HepG2 (cell line): ENCODE measurements at regions not wholly inside any gene's neighbourhood (a gene's known extent, or its start where the extent isn't known, plus 50 kb on each side); places are given as distances from the start of the nearest gene placed in this dataset.

Experiments used
- ATAC-seq: fragments of 200-7000 bp; cut with Tn5 transposase; 3 replicates; pipeline ENCODE4 v1.9.1; 2020; ENCODE audit warnings: mild to moderate bottlenecking, moderate library complexity
- BruUV-seq: library from RNA; stranded (reverse); fragments of 400-500 nt; replicated peaks from 2 replicates; lab custom pipeline; 2021; lab: Mats Ljungman, UMichigan
- CTCF ChIA-PET: fragments of 300-600 bp; formaldehyde crosslinking; extraction: SDS; loops from one replicate; lab custom pipeline; 2021; ENCODE audit warnings: low total read pairs, inconsistent platforms, low intra/inter-chr PET ratio; lab: Yijun Ruan, JAX
- POLR2A ChIA-PET: fragments of 350-600 bp; sonication (Branson Sonifier 250); formaldehyde crosslinking; loops from one replicate; lab custom pipeline; 2020; ENCODE audit warnings: antibody characterized with exemption, inconsistent platforms; lab: Yijun Ruan, JAX
- DNase-seq: peaks from one replicate; pipeline ENCODE4 v3.0.0-alpha.2; 2015; ENCODE audit warnings: low spot score
- FAIRE-seq: peaks from 3 replicates; lab custom pipeline; 2011; peaks lifted over from hg19 to GRCh38; lab: Jason Lieb, UNC
- H2AFZ ChIP-seq: one replicate; pipeline ENCODE4 v1.6.1; 2011; ENCODE audit warnings: low read length, inconsistent platforms
- H3K27ac ChIP-seq: fragments of 300-600 bp; 3 replicates; pipeline ENCODE4 v1.8.0; 2011; ENCODE audit warnings: mixed run types, mild to moderate bottlenecking, mixed read lengths, low read length, inconsistent platforms; ENCODE audit not compliant: insufficient read depth; ENCODE audit errors: extremely low read length
- H3K27me3 ChIP-seq, 2 experiments: fragments of 200-600 bp in 1 of 2; 2 replicates in 1 of 2; 3 replicates in 1 of 2; pipeline versions ENCODE4 v1.6.0 to v1.8.0; 2011; ENCODE audit warnings: low read length in 2 of 2, mild to moderate bottlenecking in 2 of 2, moderate library complexity in 2 of 2, inconsistent platforms in 1 of 2; ENCODE audit not compliant: insufficient read depth in 2 of 2, control insufficient read depth in 1 of 2
- H3K36me3 ChIP-seq, 2 experiments: fragments of 200-600 bp in 1 of 2; replicated peaks in 1 of 2; 2 replicates in 1 of 2; 3 replicates in 1 of 2; pipeline versions ENCODE4 v1.5.1 to v1.8.0; 2011; ENCODE audit warnings: low read length in 2 of 2, inconsistent platforms in 1 of 2; ENCODE audit not compliant: insufficient read depth in 2 of 2, control insufficient read depth in 1 of 2
- H3K4me1 ChIP-seq: 2 replicates; pipeline ENCODE4 v1.5.1; 2012; ENCODE audit warnings: low read length, inconsistent platforms; ENCODE audit not compliant: insufficient read depth
- H3K4me2 ChIP-seq: 2 replicates; pipeline ENCODE4 v1.6.0; 2011; ENCODE audit warnings: low read depth, low read length, inconsistent platforms
- H3K4me3 ChIP-seq, 3 experiments: fragments of 200-600 bp in 1 of 3; sonication (generic), shearing (Covaris generic) in 1 of 3; replicated peaks in 1 of 3; 2 replicates each; pipeline ENCODE4 v1.5.1; 2011 to 2016; ENCODE audit warnings: low read length in 3 of 3, inconsistent platforms in 2 of 3, low read depth in 2 of 3, mild to moderate bottlenecking in 2 of 3, control low read depth in 1 of 3, mixed read lengths in 1 of 3; ENCODE audit not compliant: insufficient read depth in 1 of 3
- H3K79me2 ChIP-seq: one replicate; pipeline ENCODE4 v1.6.1; 2011; ENCODE audit warnings: low read length, inconsistent platforms; ENCODE audit not compliant: insufficient read depth
- H3K9ac ChIP-seq: 2 replicates; pipeline ENCODE4 v1.6.0; 2011; ENCODE audit warnings: mild to moderate bottlenecking, low read depth, low read length, inconsistent platforms; ENCODE audit not compliant: insufficient read depth
- H3K9me3 ChIP-seq: 2 replicates; pipeline ENCODE4 v1.5.1; 2012; ENCODE audit warnings: mild to moderate bottlenecking, low read length
- H4K20me1 ChIP-seq: 2 replicates; pipeline ENCODE4 v1.6.0; 2011; ENCODE audit warnings: inconsistent platforms, mild to moderate bottlenecking, low read length, moderate library complexity; ENCODE audit not compliant: insufficient read depth
- GLI4 ChIP-seq: sonication (generic); formaldehyde crosslinking; IDR thresholded peaks from 2 replicates; pipeline ENCODE4 v1.5.1; 2020; ENCODE audit warnings: missing genetic modification reagents, mild to moderate bottlenecking, moderate library complexity, borderline replicate concordance
- MAX ChIP-seq: IDR thresholded peaks from 2 replicates; pipeline ENCODE4 v1.6.1; 2012; ENCODE audit warnings: inconsistent platforms
- ZFP37 ChIP-seq: sonication (generic); formaldehyde crosslinking; IDR thresholded peaks from 2 replicates; pipeline ENCODE4 v1.4.0; 2020; ENCODE audit warnings: missing genetic modification reagents, borderline replicate concordance
- ZNF362 ChIP-seq: sonication (generic); formaldehyde crosslinking; IDR thresholded peaks from 2 replicates; pipeline ENCODE4 v1.4.0; 2020; ENCODE audit warnings: missing genetic modification reagents, mild to moderate bottlenecking, borderline replicate concordance
- WGBS: methylation state at CpG from one replicate; pipeline ENCODE4 v1.1.6; 2017; ENCODE audit warnings: low lambda C conversion rate; 5-methylcytosine and 5-hydroxymethylcytosine counted together
- in situ Hi-C: cut with HindIII; loops from 2 replicates; pipeline ENCODE4 v1.10.0; 2017; ENCODE audit warnings: low pct_unique_long_range_greater_than_20kb; ENCODE audit not compliant: extremely low pct_ligation_motif_present
- intact Hi-C: fragments of 100-400 bp; cut with micrococcal nuclease; formaldehyde crosslinking; loops from one replicate; pipeline ENCODE4 v1.10.0; 2022; ENCODE audit not compliant: unreplicated experiment

GRCh38 chr10:14431868-14432267 lies 101.1 kb upstream of the FRMD4A start:
- H3K4me1 ChIP-seq, result no peaks in the 10 kb centered on the region
- H2AFZ ChIP-seq, result no peak overlapping the region
- FAIRE-seq, result no peak
- H3K36me3 ChIP-seq, result no peaks in the 10 kb centered on the region
- H3K27ac ChIP-seq, result no peak overlapping the region
- no peaks in the 10 kb centered on the region for H3K79me2 ChIP-seq
- CTCF ChIA-PET, result no interaction called here
- in situ Hi-C loops (no loop called here), intact Hi-C loops (no loop called here)
- DNase-seq, result no peak
- no peak overlapping the region for H3K4me3 ChIP-seq
- no peaks in the 10 kb centered on the region for H3K27me3 ChIP-seq
- no peaks in the 10 kb centered on the region for H4K20me1 ChIP-seq
- no peaks in the 10 kb centered on the region for H3K9me3 ChIP-seq
- WGBS, result 7% methylated on average over 4 of the region's 4 CpGs
- POLR2A ChIA-PET, result no interaction called here
- no peak overlapping the region for H3K9ac ChIP-seq
- no peak for TF ChIP-seq ZFP37 (CRISPR knock-in tag)
- no TSS peak for BruUV-seq
- no peak overlapping the region for H3K4me2 ChIP-seq
- no peak for ATAC-seq

GRCh38 chr10:14429043-14429700 lies 98.4 kb upstream of the FRMD4A start:
- Histone ChIP-seq H3K4me2 (no peak overlapping the region), H4K20me1 (no peaks in the 10 kb centered on the region), H3K79me2 (no peaks in the 10 kb centered on the region), H3K4me3 (no peak overlapping the region), H3K27me3 (no peaks in the 10 kb centered on the region), H3K27ac (no peak overlapping the region), H3K4me1 (no peaks in the 10 kb centered on the region), H3K36me3 (no peaks in the 10 kb centered on the region), H3K9ac (no peak overlapping the region), H3K9me3 (no peaks in the 10 kb centered on the region), H2AFZ (no peak overlapping the region)
- TF ChIP-seq GLI4 (CRISPR knock-in tag), result no peak
- no peak for TF ChIP-seq ZNF362 (CRISPR knock-in tag)
- no peak for TF ChIP-seq MAX
- ChIA-PET POLR2A (no interaction called here), CTCF (no interaction called here)
- in situ Hi-C loops, result no loop called here
- 8% methylated on average over 6 of the region's 6 CpGs for whole genome bisulfite sequencing
- DNase-seq (no peak), FAIRE-seq (no peak), ATAC-seq (no peak)
- intact Hi-C loops, result no loop called here
- BruUV-seq, result no TSS peak
